ENCODE measurements at regions not wholly inside any gene's neighbourhood (a gene's known extent, or its start where the extent isn't known, plus 50 kb on each side); places are given as distances from the start of the nearest gene placed in this dataset.

- no peak for TF ChIP-seq ZNF530 (tag by site-specific recombination; IDR thresholded peaks at IDR 0.05; ENCODE audit: low read depth)
- no peak for TF ChIP-seq ZBTB7A (tag by site-specific recombination; IDR thresholded peaks at IDR 0.05; ENCODE audit: low read depth)
- no peak for TF ChIP-seq HOXD13 (CRISPR knock-in tag; IDR thresholded peaks at IDR 0.05; ENCODE audit: borderline replicate concordance)
- no peak for TF ChIP-seq ZBTB20 (tag by site-specific recombination; IDR thresholded peaks at IDR 0.05)
- TF ChIP-seq ZNF555 (tag by site-specific recombination; conservative IDR thresholded peaks at IDR 0.05): no peak
- TF ChIP-seq CTCF (tag by site-specific recombination; IDR thresholded peaks at IDR 0.05): no peak
- no peak for TF ChIP-seq ZBTB49 (tag by site-specific recombination; IDR thresholded peaks at IDR 0.05; ENCODE audit: low read depth)
- TF ChIP-seq ZNF776 (tag by site-specific recombination; IDR thresholded peaks at IDR 0.05; ENCODE audit: borderline replicate concordance): no peak
- TF ChIP-seq ZSCAN5A (tag by site-specific recombination; IDR thresholded peaks at IDR 0.05): no peak
- no peak for TF ChIP-seq FEZF1 (tag by site-specific recombination; IDR thresholded peaks at IDR 0.05)
- TF ChIP-seq ZBTB44 (tag by site-specific recombination; IDR thresholded peaks at IDR 0.05): no peak
- no peak for TF ChIP-seq WT1 (tag by site-specific recombination; IDR thresholded peaks at IDR 0.05)
Measured at GRCh38 chr15:87609894-87610293, 646.6 kb downstream of the NTRK3 start.
